ENCODE measurements at regions not wholly inside any gene's neighbourhood (a gene's known extent, or its start where the extent isn't known, plus 50 kb on each side); places are given as distances from the start of the nearest gene placed in this dataset.

DNA sequence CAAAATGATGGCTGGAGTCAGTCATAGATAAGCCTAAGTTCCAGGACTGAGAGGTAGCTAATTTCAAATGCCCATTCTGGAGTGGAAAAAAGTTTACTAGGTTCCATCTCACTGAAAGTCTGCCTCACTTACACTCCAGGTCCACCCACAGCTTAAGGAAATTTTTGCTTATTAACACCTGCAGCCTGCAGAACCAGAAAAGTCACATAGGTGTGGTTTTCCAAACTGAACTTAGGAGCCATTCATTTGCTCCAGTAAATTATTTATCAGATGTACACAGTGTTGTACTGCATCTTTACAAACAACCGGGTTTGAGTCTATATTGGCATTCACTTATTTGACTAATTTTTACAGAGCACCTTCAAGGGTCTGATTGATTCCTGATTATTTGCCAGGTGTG lies 157.4 kb upstream of the ARID2 start:
- H2AFZ ChIP-seq (ENCODE audit: low read length) = no peak overlapping the region
- H3F3A ChIP-seq (ENCODE audit: insufficient read depth, low read length) = no peaks in the 10 kb centered on the region
- no peak overlapping the region for H3K9ac ChIP-seq (ENCODE audit: low read length)
- no peaks in the 10 kb centered on the region for H3K9me2 ChIP-seq (replicated peaks; ENCODE audit: insufficient read depth, low read length)
- no peak for DNase-seq
- H3K4me2 ChIP-seq (ENCODE audit: low read depth, low read length) = no peak overlapping the region
- no peaks in the 10 kb centered on the region for H3K27me3 ChIP-seq (replicated peaks; ENCODE audit: insufficient read depth, low read length)
- H3K4me1 ChIP-seq (ENCODE audit: low read length) = no peaks in the 10 kb centered on the region
- no peaks in the 10 kb centered on the region for H3K9me3 ChIP-seq (replicated peaks; ENCODE audit: insufficient read depth, low read length)
- no peak overlapping the region for H3K4me3 ChIP-seq (ENCODE audit: low read length)
- TF ChIP-seq EZH2 (optimal IDR thresholded peaks at IDR 0.05; ENCODE audit: low read depth, low read length) (no peak), EZH2phosphoT487 (IDR thresholded peaks at IDR 0.05; ENCODE audit: low read length) (no peak)
- no peaks in the 10 kb centered on the region for H4K20me1 ChIP-seq (ENCODE audit: insufficient read depth, low read length)
- H3K79me2 ChIP-seq (ENCODE audit: low read length) = no peaks in the 10 kb centered on the region
- H3K36me3 ChIP-seq (replicated peaks; ENCODE audit: insufficient read depth, low read length) = no peaks in the 10 kb centered on the region
- H3K27ac ChIP-seq (ENCODE audit: low read length) = no peak overlapping the region

DNA sequence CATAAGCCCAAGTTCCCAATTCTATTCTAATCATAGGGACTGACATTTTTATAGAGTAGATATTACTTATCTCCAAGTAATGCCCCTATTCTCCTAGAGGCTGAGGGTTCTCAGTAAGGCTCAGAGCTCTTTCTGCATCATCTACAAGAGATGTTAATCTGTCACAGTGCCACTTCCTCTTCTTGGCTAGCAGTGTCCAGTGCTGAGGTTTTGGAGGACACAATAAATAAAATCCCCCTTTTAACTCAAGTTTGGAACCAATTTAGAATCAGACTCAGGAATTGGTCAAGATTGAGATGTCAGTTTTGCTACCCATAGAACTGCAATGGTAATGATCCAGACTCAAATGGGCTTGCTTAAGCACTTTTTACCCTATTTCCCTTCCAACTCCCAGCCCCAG lies 154.1 kb upstream of the ARID2 start:
- H4K20me1 ChIP-seq (ENCODE audit: insufficient read depth, low read length) = no peaks in the 10 kb centered on the region
- H3K27me3 ChIP-seq (replicated peaks; ENCODE audit: insufficient read depth, low read length) = no peaks in the 10 kb centered on the region
- H3K9me2 ChIP-seq (replicated peaks; ENCODE audit: insufficient read depth, low read length) = no peaks in the 10 kb centered on the region
- TF ChIP-seq, protein P1, sequence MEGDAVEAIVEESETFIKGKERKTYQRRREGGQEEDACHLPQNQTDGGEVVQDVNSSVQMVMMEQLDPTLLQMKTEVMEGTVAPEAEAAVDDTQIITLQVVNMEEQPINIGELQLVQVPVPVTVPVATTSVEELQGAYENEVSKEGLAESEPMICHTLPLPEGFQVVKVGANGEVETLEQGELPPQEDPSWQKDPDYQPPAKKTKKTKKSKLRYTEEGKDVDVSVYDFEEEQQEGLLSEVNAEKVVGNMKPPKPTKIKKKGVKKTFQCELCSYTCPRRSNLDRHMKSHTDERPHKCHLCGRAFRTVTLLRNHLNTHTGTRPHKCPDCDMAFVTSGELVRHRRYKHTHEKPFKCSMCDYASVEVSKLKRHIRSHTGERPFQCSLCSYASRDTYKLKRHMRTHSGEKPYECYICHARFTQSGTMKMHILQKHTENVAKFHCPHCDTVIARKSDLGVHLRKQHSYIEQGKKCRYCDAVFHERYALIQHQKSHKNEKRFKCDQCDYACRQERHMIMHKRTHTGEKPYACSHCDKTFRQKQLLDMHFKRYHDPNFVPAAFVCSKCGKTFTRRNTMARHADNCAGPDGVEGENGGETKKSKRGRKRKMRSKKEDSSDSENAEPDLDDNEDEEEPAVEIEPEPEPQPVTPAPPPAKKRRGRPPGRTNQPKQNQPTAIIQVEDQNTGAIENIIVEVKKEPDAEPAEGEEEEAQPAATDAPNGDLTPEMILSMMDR (IDR thresholded peaks at IDR 0.05; ENCODE audit: low read length) = no peak
- TF ChIP-seq EZH2phosphoT487 (IDR thresholded peaks at IDR 0.05; ENCODE audit: low read length) (no peak), EZH2 (optimal IDR thresholded peaks at IDR 0.05; ENCODE audit: low read depth, low read length) (no peak)
- H3K27ac ChIP-seq (ENCODE audit: low read length) = no peak overlapping the region
- H3K4me3 ChIP-seq (ENCODE audit: low read length) = no peak overlapping the region
- H3K79me2 ChIP-seq (ENCODE audit: low read length) = no peaks in the 10 kb centered on the region
- H3K4me1 ChIP-seq (ENCODE audit: low read length) = no peaks in the 10 kb centered on the region
- DNase-seq = no peak
- no peaks in the 10 kb centered on the region for H3K36me3 ChIP-seq (replicated peaks; ENCODE audit: insufficient read depth, low read length)
- H3K9me3 ChIP-seq (replicated peaks; ENCODE audit: insufficient read depth, low read length) = no peaks in the 10 kb centered on the region
- no peak overlapping the region for H3K4me2 ChIP-seq (ENCODE audit: low read depth, low read length)
- H3K9ac ChIP-seq (ENCODE audit: low read length) = no peak overlapping the region
- H3F3A ChIP-seq (ENCODE audit: insufficient read depth, low read length) = no peaks in the 10 kb centered on the region
- no peak overlapping the region for H2AFZ ChIP-seq (ENCODE audit: low read length)

DNA sequence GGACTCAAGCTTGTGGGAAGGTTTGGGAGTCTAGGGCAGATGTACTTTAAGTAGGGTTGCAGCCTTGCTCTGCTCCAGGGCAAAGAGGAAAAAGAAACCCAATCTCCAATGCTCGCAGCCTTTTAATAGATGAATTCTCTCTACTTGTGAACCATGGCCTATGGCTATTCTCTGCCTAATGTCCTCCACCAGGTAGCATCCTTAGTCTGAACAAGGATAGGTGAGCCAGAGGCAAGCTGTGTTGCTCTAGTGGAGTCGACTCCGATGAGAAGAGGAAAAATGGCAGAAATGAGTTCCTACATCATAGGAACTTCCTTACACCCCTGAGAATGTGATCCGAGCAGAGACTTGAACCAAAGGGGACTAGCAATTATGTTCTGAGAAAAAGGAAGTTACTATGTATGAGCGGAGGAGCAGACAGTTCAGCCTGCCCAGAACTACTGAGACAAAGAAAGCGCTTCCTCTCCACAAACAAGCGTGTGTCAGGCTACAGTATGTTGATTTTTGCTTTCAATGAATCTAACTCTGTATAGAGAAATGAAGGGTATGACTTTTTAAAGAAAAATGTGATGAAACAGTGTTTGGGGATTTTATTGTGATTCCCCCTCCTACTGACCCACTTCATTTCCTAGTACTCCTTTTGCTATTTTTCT lies 153.6 kb upstream of the ARID2 start:
- TF ChIP-seq EZH2phosphoT487 (IDR thresholded peaks at IDR 0.05; ENCODE audit: low read length) (no peak), EZH2 (optimal IDR thresholded peaks at IDR 0.05; ENCODE audit: low read depth, low read length) (no peak)
- TF ChIP-seq, protein P1 (IDR thresholded peaks at IDR 0.05; ENCODE audit: low read length) = no peak
- H3K4me1 ChIP-seq (ENCODE audit: low read length) = no peaks in the 10 kb centered on the region
- H3F3A ChIP-seq (ENCODE audit: insufficient read depth, low read length) = no peaks in the 10 kb centered on the region
- H3K27ac ChIP-seq (ENCODE audit: low read length) = no peak overlapping the region
- no peaks in the 10 kb centered on the region for H3K36me3 ChIP-seq (replicated peaks; ENCODE audit: insufficient read depth, low read length)
- no peak overlapping the region for H2AFZ ChIP-seq (ENCODE audit: low read length)
- no peak overlapping the region for H3K9ac ChIP-seq (ENCODE audit: low read length)
- no peaks in the 10 kb centered on the region for H3K79me2 ChIP-seq (ENCODE audit: low read length)
- H3K9me2 ChIP-seq (replicated peaks; ENCODE audit: insufficient read depth, low read length) = no peaks in the 10 kb centered on the region
- no peak for DNase-seq
- H3K9me3 ChIP-seq (replicated peaks; ENCODE audit: insufficient read depth, low read length) = no peaks in the 10 kb centered on the region
- H3K4me2 ChIP-seq (ENCODE audit: low read depth, low read length) = no peak overlapping the region
- H3K27me3 ChIP-seq (replicated peaks; ENCODE audit: insufficient read depth, low read length) = no peaks in the 10 kb centered on the region
- H3K4me3 ChIP-seq (ENCODE audit: low read length) = no peak overlapping the region
- no peaks in the 10 kb centered on the region for H4K20me1 ChIP-seq (ENCODE audit: insufficient read depth, low read length)

DNA sequence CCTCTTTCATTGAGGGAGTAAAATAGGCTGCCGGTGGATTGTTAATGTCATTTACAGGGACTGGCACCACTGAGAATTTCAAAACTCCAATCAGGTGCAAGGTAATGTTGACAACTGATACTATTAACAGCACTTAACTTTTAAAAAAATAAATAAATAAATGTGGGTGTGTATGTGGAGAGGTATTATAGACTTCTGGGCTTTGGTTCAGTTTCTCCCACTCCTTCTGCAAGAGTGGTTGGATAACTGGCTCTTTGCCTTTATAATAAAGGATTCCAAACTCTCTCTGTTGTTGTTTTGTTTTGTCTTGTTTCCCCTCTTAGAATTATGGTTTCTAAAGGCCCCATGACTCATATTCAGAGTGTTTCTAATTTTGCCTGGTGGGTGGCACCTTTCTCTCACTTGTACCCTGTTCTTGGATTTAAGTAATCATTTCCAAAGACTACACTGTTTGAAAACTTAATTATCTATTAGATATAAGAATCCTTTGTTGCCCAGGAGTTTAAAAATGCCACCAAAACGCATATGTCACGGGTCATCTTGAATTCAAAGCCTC lies 151.6 kb upstream of the ARID2 start:
- H3K4me1 ChIP-seq (ENCODE audit: low read length) = no peaks in the 10 kb centered on the region
- no peaks in the 10 kb centered on the region for H3K79me2 ChIP-seq (ENCODE audit: low read length)
- no peak overlapping the region for H3K9ac ChIP-seq (ENCODE audit: low read length)
- H3K9me3 ChIP-seq (replicated peaks; ENCODE audit: insufficient read depth, low read length) = no peaks in the 10 kb centered on the region
- no peak overlapping the region for H3K27ac ChIP-seq (ENCODE audit: low read length)
- H3K27me3 ChIP-seq (replicated peaks; ENCODE audit: insufficient read depth, low read length) = no peaks in the 10 kb centered on the region
- H2AFZ ChIP-seq (ENCODE audit: low read length) = no peak overlapping the region
- H3K36me3 ChIP-seq (replicated peaks; ENCODE audit: insufficient read depth, low read length) = no peaks in the 10 kb centered on the region
- no peak overlapping the region for H3K4me2 ChIP-seq (ENCODE audit: low read depth, low read length)
- H3F3A ChIP-seq (ENCODE audit: insufficient read depth, low read length) = no peaks in the 10 kb centered on the region
- H3K9me2 ChIP-seq (replicated peaks; ENCODE audit: insufficient read depth, low read length) = no peaks in the 10 kb centered on the region
- no peaks in the 10 kb centered on the region for H4K20me1 ChIP-seq (ENCODE audit: insufficient read depth, low read length)
- TF ChIP-seq, protein P1 (IDR thresholded peaks at IDR 0.05; ENCODE audit: low read length) = no peak
- TF ChIP-seq EZH2phosphoT487 (IDR thresholded peaks at IDR 0.05; ENCODE audit: low read length) (no peak), EZH2 (optimal IDR thresholded peaks at IDR 0.05; ENCODE audit: low read depth, low read length) (no peak)
- H3K4me3 ChIP-seq (ENCODE audit: low read length) = no peak overlapping the region
- no peak for DNase-seq

All from MM.1S (cell line).